Motor neuron (in vitro differentiated cells): ENCODE measurements at regions not wholly inside any gene's neighbourhood (a gene's known extent, or its start where the extent isn't known, plus 50 kb on each side); places are given as distances from the start of the nearest gene placed in this dataset.

Experiments
- ATAC-seq, 8 experiments: fragments of 200-7000 bp; cut with Tn5 transposase; replicated peaks in 6 of 8; 2 replicates each; pipeline ENCODE4 v1.8.0; 2021; ENCODE audit warnings: mild to moderate bottlenecking in 8 of 8, moderate library complexity in 8 of 8
- H3K27ac ChIP-seq, 2 donors: fragments of 250-450 bp; sonication (Bioruptor Pico); 2 replicates each; pipeline ENCODE4 v1.9.0; 2021; ENCODE audit warnings: antibody characterized with exemption in 2 of 2, mild to moderate bottlenecking in 2 of 2, moderate library complexity in 1 of 2
- H3K4me1 ChIP-seq, 2 donors: fragments of 250-450 bp; sonication (Bioruptor Pico); replicated peaks in 1 of 2; 2 replicates each; pipeline ENCODE4 v1.6.1; 2021; ENCODE audit warnings: antibody characterized with exemption in 2 of 2, mild to moderate bottlenecking in 2 of 2, moderate library complexity in 1 of 2
- H3K4me3 ChIP-seq, 5 donors: fragments of 250-450 bp; sonication (Bioruptor Pico); 2 replicates each; pipeline ENCODE4 v1.9.0; 2021; ENCODE audit warnings: antibody characterized with exemption in 5 of 5, mild to moderate bottlenecking in 5 of 5, moderate library complexity in 4 of 5
- WGBS, 10 experiments: fragments of 450-650 bp; shearing (Covaris generic); methylation state at CpG; one replicate each; pipeline ENCODE4 v1.0.0; 2022; 5-methylcytosine and 5-hydroxymethylcytosine counted together
- in situ Hi-C, 9 experiments: fragments of 400-800 bp; cut with MboI; loops; one replicate each; pipeline ENCODE4 v1.15.0; 2021; ENCODE audit warnings: low sequenced_read_pairs in 9 of 9, low pct_unique_long_range_greater_than_20kb in 2 of 9; ENCODE audit not compliant: unreplicated experiment in 9 of 9

- 32 to 100% (median 71%) methylated on average over 1 to 2 of the region's 2 CpGs; no CpG with 5 or more reads in 2 of the 10 experiments for WGBS, 10 experiments
- in situ Hi-C loops: no loop called here
- H3K4me3 ChIP-seq: no peak overlapping the region
- H3K27ac ChIP-seq: no peak overlapping the region
- peaks cover 8 to 23% of the 10 kb centered on the region in 2 donors for H3K4me1 ChIP-seq
- peak in 2 of 8 experiments; percentile 70 to 86 for ATAC-seq
Observed at GRCh38 chr3:17945018-17945798, 202.8 kb upstream of the TBC1D5 start.

- WGBS, 10 experiments: 0 to 100% (median 60%) methylated on average over 1 to 2 of the region's 2 CpGs; no CpG with 5 or more reads in 4 of the 10 experiments
- Histone ChIP-seq H3K4me3 (no peak overlapping the region), H3K4me1 (peaks cover 8 to 23% of the 10 kb centered on the region in 2 donors), H3K27ac (no peak overlapping the region)
- peak in 1 of 8 experiments; percentile 51 for ATAC-seq
- in situ Hi-C loops: no loop called here
Observed at GRCh38 chr3:17942856-17943255, 200.4 kb upstream of the TBC1D5 start.

- no peak overlapping the region for H3K4me3 ChIP-seq
- ATAC-seq: no peak
- in situ Hi-C loops: no loop called here
Observed at GRCh38 chr3:17941766-17942165, 199.3 kb upstream of the TBC1D5 start.

GRCh38 chr3:17941152-17941551 lies 198.7 kb upstream of the TBC1D5 start:
- 79 to 100% (median 88%) methylated on average over 1 to 2 of the region's 2 CpGs; no CpG with 5 or more reads in 3 of the 10 experiments for WGBS, 10 experiments
- no peak overlapping the region for H3K4me3 ChIP-seq
- in situ Hi-C loops: no loop called here
- H3K4me1 ChIP-seq: peaks cover 7 to 9% of the 10 kb centered on the region in 2 donors
- no peak overlapping the region for H3K27ac ChIP-seq
- peak in 1 of 8 experiments; percentile 63 for ATAC-seq

More at GRCh38 chr3:17941766-17942165, 199.3 kb upstream of the TBC1D5 start:
- Histone ChIP-seq H3K4me1 (peaks cover 8 to 15% of the 10 kb centered on the region in 2 donors), H3K27ac (no peak overlapping the region)

GRCh38 chr3:17939157-17939556 lies 196.7 kb upstream of the TBC1D5 start:
- Histone ChIP-seq H3K4me3 (no peak overlapping the region), H3K27ac (no peak overlapping the region), H3K4me1 (peaks cover 0 to 7% of the 10 kb centered on the region in 2 donors)
- no peak for ATAC-seq
- 83 to 100% (median 95%) methylated on average over 1 to 9 of the region's 16 CpGs; no CpG with 5 or more reads in 5 of the 10 experiments for WGBS, 10 experiments
- in situ Hi-C loops: no loop called here

GRCh38 chr3:17938313-17938712 lies 195.9 kb upstream of the TBC1D5 start:
- Histone ChIP-seq H3K27ac (no peak overlapping the region), H3K4me3 (no peak overlapping the region), H3K4me1 (peaks cover 0 to 7% of the 10 kb centered on the region in 2 donors)
- in situ Hi-C loops: no loop called here
- no peak for ATAC-seq
- 33 to 100% (median 93%) methylated on average over 1 to 3 of the region's 3 CpGs for WGBS, 10 experiments

- 40 to 94% (median 88%) methylated on average over 1 to 6 of the region's 6 CpGs; no CpG with 5 or more reads in 1 of the 10 experiments for WGBS, 10 experiments
Observed at GRCh38 chr3:17936736-17937480, 194.5 kb upstream of the TBC1D5 start.

GRCh38 chr3:17935222-17935621 lies 192.8 kb upstream of the TBC1D5 start:
- ATAC-seq: peak in 5 of 8 experiments; percentile 19 to 94 (median 72)
- 8 to 100% (median 54%) methylated on average over 1 to 4 of the region's 4 CpGs; no CpG with 5 or more reads in 2 of the 10 experiments for WGBS, 10 experiments
- Histone ChIP-seq H3K4me3 (no peak overlapping the region), H3K27ac (no peak overlapping the region), H3K4me1 (peaks cover 0 to 7% of the 10 kb centered on the region in 2 donors)
- in situ Hi-C loops: no loop called here

More at GRCh38 chr3:17936736-17937480, 194.5 kb upstream of the TBC1D5 start:
- in situ Hi-C loops: no loop called here
- ATAC-seq: no peak
- Histone ChIP-seq H3K4me3 (no peak overlapping the region), H3K27ac (no peak overlapping the region), H3K4me1 (peaks cover 0 to 7% of the 10 kb centered on the region in 2 donors)

GRCh38 chr3:17932136-17932771 lies 189.8 kb upstream of the TBC1D5 start:
- WGBS, 10 experiments: 25 to 100% (median 75%) methylated on average over 2 of the region's 2 CpGs; no CpG with 5 or more reads in 2 of the 10 experiments
- ATAC-seq: no peak

GRCh38 chr3:17931131-17931530 lies 188.7 kb upstream of the TBC1D5 start:
- Histone ChIP-seq H3K4me3 (no peak overlapping the region), H3K4me1 (peaks cover 0 to 7% of the 10 kb centered on the region in 2 donors), H3K27ac (no peak overlapping the region)
- in situ Hi-C loops: no loop called here
- ATAC-seq: no peak
- WGBS, 10 experiments: 50 to 100% (median 100%) methylated on average over 1 of the region's 1 CpG; no CpG with 5 or more reads in 3 of the 10 experiments

More at GRCh38 chr3:17932136-17932771, 189.8 kb upstream of the TBC1D5 start:
- no peak overlapping the region for H3K27ac ChIP-seq
- no peak overlapping the region for H3K4me3 ChIP-seq
- in situ Hi-C loops: no loop called here
- peaks cover 0 to 7% of the 10 kb centered on the region in 2 donors for H3K4me1 ChIP-seq

GRCh38 chr3:17928502-17929145 lies 186.2 kb upstream of the TBC1D5 start:
- ATAC-seq: no peak
- Histone ChIP-seq H3K4me3 (no peak overlapping the region), H3K27ac (no peak overlapping the region), H3K4me1 (no peaks in the 10 kb centered on the region)
- 23 to 83% (median 76%) methylated on average over 3 to 4 of the region's 4 CpGs for WGBS, 10 experiments
- in situ Hi-C loops: no loop called here

- Histone ChIP-seq H3K4me1 (no peaks in the 10 kb centered on the region), H3K27ac (no peak overlapping the region), H3K4me3 (no peak overlapping the region)
- 40 to 100% (median 86%) methylated on average over 1 to 3 of the region's 3 CpGs; no CpG with 5 or more reads in 6 of the 10 experiments for WGBS, 10 experiments
- ATAC-seq: no peak
- in situ Hi-C loops: no loop called here
Observed at GRCh38 chr3:17927036-17927435, 184.6 kb upstream of the TBC1D5 start.
